Fibroblast of skin of left quadriceps (primary cell): ENCODE measurements at regions not wholly inside any gene's neighbourhood (a gene's known extent, or its start where the extent isn't known, plus 50 kb on each side); places are given as distances from the start of the nearest gene placed in this dataset.
"Not testable (repeated sequence)": the region's sequence is repeated elsewhere in the genome, so short reads cannot be mapped to it uniquely, and the experiment has no call there.

Source experiments
- DNase-seq, 2 experiments: peaks; one replicate each; pipeline ENCODE4 v3.0.0-alpha.2; 2013; ENCODE audit warnings: low read depth in 2 of 2

DNA sequence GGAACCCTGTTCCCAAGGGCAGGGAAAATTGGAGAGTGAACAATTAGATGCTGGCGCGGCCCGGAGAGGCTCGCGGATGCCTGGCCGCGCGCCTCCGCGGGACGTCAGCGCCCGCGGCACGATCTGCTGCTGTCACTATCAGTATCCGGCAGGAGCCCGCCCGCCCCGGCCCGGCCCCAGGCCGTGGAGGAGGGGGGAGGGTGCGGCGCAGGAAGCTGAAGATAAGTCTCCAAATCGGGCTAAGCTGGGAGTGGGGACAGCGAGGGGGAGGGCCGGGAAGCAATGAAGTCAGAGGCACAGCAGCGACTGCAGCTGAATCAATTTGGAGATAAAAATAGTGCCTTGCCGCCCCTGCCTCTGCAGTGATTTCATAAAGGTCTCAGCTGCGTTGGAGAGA, 441.5 kb upstream of the KLF12 start:
- DNase-seq: peak; percentile 30 to 36

- no peak for DNase-seq
Measured at GRCh38 chr13:74574964-74575728, 440.9 kb upstream of the KLF12 start.

DNA sequence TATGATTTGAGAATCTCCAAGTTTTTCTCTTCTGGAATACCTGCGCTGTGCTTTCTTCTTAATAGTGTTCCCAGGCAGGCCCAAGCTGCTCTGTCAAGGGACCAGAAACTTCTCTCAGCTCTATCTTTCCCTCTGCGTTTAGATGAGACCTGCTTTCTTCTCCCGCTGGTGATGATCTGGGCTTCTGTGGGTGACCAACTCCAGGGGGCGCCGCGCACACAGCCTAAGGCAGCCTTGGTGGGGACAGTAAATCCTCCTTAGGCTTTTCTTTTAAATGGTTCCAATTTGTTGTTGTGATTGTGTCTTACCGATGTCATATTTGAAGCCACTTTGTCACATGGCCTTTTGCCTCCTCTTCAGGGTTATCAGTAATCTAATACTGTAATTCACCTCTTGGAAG, 439.4 kb upstream of the KLF12 start:
- no peak for DNase-seq

GRCh38 chr13:74571811-74572210, 437.6 kb upstream of the KLF12 start:
- DNase-seq: no peak

- peak; percentile 57 to 60 for DNase-seq
Measured at GRCh38 chr13:74570834-74571233, 436.6 kb upstream of the KLF12 start.

DNA sequence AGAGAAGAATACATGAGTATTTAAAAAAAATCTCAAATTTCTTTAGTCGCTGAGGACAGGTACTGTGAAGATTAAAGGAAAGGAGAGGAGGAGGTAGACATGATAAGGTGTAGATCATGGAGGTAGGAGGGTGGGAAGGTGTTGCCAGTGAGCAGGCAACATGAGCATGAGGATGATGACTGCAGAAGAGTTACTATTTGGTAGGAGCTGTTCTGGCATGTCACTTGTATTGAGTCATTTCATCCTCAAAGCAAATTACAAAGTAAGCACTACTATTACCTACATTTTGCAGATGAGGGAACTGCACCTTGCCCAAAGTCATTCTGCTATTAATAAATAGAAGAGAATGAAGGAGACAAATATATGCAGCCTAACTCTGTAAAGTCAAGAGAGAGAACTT, 435.8 kb upstream of the KLF12 start:
- DNase-seq: no peak

- no peak for DNase-seq
Measured at GRCh38 chr13:74569251-74569650, 435.0 kb upstream of the KLF12 start.

DNA sequence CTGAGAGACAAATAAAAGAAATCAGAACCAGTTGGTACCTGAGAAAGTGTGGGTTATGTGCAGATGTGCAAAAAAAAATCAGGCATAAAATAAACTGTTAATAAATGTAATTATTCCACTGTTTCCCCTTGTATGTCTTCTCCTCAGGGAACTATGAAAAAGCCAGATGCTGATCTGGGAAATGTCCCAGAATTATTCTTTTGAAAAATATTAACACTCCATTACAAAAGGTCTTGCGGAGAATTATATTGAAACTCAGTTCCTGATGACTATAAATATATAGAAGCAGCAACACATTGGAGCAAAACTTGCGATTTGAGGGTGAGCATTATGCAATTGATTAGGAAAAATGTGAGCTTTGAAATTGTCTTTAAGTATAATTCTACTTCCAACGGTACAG, 433.3 kb upstream of the KLF12 start:
- no peak for DNase-seq

- peak; percentile 43 to 44 for DNase-seq
Measured at GRCh38 chr13:74562381-74562780, 428.2 kb upstream of the KLF12 start.

GRCh38 chr13:74561155-74561554, 427.0 kb upstream of the KLF12 start:
- no peak for DNase-seq

- DNase-seq: no peak
Measured at GRCh38 chr13:74560325-74560724, 426.1 kb upstream of the KLF12 start.

DNA sequence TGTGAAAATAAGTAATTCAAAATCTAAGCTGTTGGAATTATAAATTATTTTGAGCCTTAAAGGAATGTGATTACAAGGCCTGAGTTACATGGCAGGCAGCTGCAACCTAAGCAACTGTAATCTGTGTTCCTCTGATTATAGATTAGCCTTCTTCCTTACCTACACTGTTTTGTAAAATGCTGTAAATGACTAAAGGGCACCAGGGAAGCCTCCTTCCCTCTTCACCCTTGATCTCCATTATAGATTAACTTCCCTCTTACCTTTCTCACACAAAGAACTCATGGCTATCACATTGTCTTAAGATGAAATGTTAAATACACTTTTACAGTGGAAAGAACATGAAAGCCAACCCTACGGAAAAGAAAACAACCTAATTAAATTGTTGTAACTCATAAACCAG, 423.7 kb upstream of the KLF12 start:
- DNase-seq: no peak

- no peak for DNase-seq
Measured at GRCh38 chr13:74555651-74556420, 421.6 kb upstream of the KLF12 start.

DNA sequence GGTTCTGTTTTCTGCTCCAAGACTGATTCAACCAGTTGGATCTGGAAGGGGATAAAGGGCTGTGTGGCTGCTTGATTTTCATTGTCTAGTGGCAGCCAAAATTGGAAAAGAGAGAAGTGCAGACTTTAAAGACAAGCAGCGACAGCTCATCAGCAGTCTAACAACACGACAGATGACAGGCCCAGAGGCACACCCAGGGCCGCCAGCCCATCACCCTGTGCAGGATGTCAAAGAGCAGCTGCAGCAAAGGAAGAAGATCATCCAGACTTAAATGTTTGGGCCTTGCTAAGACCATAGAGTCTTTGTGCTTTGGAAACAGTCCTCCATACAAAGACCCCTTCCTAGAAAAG, 421.0 kb upstream of the KLF12 start:
- no peak for DNase-seq

DNA sequence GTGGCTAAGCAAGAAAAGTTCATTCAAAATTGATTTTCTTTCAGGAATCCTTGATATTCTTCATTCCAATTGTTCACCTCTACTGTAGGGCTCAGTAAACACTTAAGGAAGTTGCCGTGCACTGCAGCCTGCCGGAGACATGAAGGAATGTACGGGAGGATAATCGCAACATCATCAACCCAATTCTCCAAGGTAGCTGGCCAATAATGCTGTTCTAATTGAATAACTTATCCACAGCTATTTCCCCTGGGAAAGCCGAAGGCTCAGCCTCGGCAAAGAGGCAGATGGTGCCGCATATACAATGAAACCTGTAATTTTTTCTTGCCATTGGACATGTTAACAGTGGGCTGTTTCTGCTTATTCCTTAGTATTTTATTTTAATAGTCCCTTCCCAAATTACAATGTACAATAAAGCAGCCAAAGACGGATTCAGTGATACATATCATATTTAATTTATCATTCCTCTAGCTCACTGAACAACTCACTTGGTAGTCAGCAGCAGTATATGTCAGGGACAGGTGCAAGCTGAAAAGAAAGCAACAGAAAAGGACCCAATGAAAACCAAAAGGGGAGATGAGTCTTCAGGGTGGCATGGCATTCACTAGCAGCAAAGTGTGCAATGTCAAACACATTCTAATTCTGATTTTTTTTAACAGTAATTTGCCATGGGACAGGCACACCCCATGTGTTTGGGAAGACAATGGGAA, 420.5 kb upstream of the KLF12 start:
- DNase-seq: no peak

DNA sequence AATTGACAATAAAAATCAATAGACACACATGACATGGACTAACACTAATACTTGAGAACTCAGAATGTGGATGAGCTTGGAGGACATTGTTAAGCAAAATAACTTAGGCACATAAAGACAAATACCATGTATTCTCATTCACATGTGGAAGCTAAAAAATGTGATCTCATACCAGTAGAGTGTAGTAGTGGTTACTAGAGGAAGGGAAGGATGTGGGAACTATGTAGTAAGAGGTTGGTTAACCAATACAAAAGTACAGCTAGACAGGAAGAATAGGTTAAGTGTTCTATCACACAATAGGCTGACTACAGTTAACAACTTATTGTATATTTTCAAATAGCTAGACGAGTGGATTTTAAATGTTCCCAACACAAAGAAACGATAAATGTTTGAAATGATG, 415.8 kb upstream of the KLF12 start:
- DNase-seq: no peak

- DNase-seq: not testable (repeated sequence)
Measured at GRCh38 chr13:74536649-74537048, 402.4 kb upstream of the KLF12 start.

DNA sequence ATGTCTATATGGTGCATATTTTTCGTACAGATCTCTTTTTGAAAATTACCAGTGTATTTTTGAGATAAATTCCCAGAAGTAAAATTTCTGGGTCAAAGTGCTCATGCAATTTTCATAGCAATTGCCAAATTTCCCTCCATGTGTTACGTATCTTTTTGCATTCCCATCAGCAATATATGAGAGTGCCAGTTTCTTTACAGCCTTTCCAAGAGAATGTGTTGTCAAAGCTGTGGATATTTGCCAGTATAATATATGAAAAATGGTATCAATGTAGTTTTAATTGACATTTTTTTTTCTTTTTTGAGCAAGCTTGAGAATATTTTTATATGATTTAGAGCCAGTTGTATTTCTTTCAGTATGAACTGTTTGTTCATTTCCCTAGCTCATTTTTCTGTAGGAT, 399.0 kb upstream of the KLF12 start:
- no peak for DNase-seq

DNA sequence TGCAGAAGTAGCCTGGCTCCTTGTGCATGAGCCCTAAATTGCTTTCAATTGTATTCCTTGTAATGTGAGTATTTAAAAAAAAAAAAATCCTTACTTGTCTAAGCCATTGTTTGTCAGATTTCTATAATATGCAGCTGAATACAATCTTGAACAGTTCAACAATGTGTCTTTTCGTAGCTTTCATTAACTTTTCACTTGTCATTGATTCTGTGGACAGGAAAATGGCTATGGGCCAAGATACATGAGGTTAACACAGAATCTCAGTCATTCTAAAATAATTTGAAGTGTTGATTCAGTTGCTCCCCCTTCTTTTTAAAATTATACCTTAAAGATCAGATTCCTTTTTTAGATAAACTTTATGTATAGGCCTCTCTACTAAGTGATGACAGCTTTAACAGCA, 395.8 kb upstream of the KLF12 start:
- DNase-seq: peak; percentile 42 to 44

DNA sequence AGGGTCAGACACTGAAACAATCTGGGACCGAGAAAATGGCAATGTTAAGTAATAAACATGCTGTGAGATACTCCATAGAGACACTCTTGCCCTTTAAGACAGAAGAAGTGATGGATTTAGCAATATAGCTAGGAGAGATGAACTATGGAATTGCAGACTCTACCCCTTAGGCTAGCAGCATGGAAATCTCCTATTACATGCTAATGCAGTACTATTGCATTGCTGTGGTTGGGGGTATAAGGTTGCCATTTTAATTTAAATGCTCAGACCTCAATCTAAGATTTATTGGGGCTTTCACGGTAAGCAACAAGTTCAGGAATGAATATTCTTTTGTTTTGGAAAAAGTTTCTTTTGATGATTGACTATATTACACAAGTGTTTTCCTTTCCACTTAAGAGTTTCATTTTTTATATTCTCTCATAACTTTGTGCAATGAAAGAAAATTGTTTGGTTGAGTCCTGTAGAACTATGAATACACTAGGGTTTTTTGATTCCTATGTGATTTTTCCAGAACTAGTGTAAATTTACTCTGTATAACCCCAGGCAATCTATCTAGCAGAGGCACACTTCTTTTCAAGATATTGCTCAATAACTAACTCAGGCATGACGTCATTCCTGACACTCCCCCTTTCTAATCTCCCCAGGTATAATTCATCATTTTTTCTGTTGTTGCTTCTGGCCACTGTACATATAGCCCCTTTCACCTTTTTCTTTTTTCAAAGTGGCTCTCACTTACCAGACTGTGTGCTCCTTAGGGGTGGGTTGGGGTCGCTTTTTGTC, 394.7 kb upstream of the KLF12 start:
- no peak for DNase-seq

- DNase-seq: no peak
Measured at GRCh38 chr13:74523057-74523456, 388.9 kb upstream of the KLF12 start.

GRCh38 chr13:74511523-74511922, 377.3 kb upstream of the KLF12 start:
- no peak for DNase-seq
